Mesodermal cell (in vitro differentiated cells): ENCODE measurements at regions not wholly inside any gene's neighbourhood (a gene's known extent, or its start where the extent isn't known, plus 50 kb on each side); places are given as distances from the start of the nearest gene placed in this dataset.

Source experiments
- H3K27ac ChIP-seq: 2 replicates; pipeline ENCODE4 v1.7.0; 2013; ENCODE audit warnings: mild to moderate bottlenecking, low read depth, low read length, moderate library complexity; ENCODE audit not compliant: severe bottlenecking
- H3K36me3 ChIP-seq: 2 replicates; pipeline ENCODE4 v1.7.1; 2013; ENCODE audit warnings: mild to moderate bottlenecking, low read length, moderate library complexity; ENCODE audit not compliant: control insufficient read depth, insufficient read depth
- H3K4me1 ChIP-seq: one replicate; pipeline ENCODE4 v1.7.1; 2013; ENCODE audit warnings: mild to moderate bottlenecking, low read length; ENCODE audit not compliant: insufficient read depth, control insufficient read depth, poor library complexity, severe bottlenecking
- H3K4me3 ChIP-seq: 2 replicates; pipeline ENCODE4 v1.7.0; 2013; ENCODE audit warnings: low read length, control low read depth, mild to moderate bottlenecking; ENCODE audit not compliant: insufficient read depth, poor library complexity, severe bottlenecking; ENCODE audit errors: extremely low read depth
- H3K9me3 ChIP-seq: 2 replicates; pipeline ENCODE4 v1.7.1; 2013; ENCODE audit warnings: mild to moderate bottlenecking, low read length, moderate library complexity; ENCODE audit not compliant: control insufficient read depth
- WGBS, 2 experiments: methylation state at CpG; one replicate each; pipeline ENCODE4 v1.1.5; 2013; ENCODE audit warnings: missing lambda C conversion rate in 2 of 2; ENCODE audit not compliant: insufficient coverage in 2 of 2; 5-methylcytosine and 5-hydroxymethylcytosine counted together

- no peak overlapping the region for H3K27ac ChIP-seq
- H3K4me3 ChIP-seq = no peak overlapping the region
- no peaks in the 10 kb centered on the region for H3K4me1 ChIP-seq
- H3K36me3 ChIP-seq = no peaks in the 10 kb centered on the region
- no peaks in the 10 kb centered on the region for H3K9me3 ChIP-seq
- WGBS, 2 experiments = 100% methylated on average over 1 of the region's 3 CpGs; no CpG with 5 or more reads in 1 of the 2 experiments
Measured at GRCh38 chr20:41770427-41770826, 152.2 kb upstream of the CHD6 start.

GRCh38 chr20:41769592-41770018 lies 151.4 kb upstream of the CHD6 start:
- no peak overlapping the region for H3K4me3 ChIP-seq
- H3K9me3 ChIP-seq = no peaks in the 10 kb centered on the region
- no peaks in the 10 kb centered on the region for H3K4me1 ChIP-seq
- WGBS, 2 experiments = 41 to 45% methylated on average over 4 to 5 of the region's 5 CpGs
- H3K27ac ChIP-seq = no peak overlapping the region
- H3K36me3 ChIP-seq = no peaks in the 10 kb centered on the region

- no peaks in the 10 kb centered on the region for H3K36me3 ChIP-seq
- H3K27ac ChIP-seq = no peak overlapping the region
- no peaks in the 10 kb centered on the region for H3K4me1 ChIP-seq
- H3K4me3 ChIP-seq = no peak overlapping the region
- no peaks in the 10 kb centered on the region for H3K9me3 ChIP-seq
- 62 to 91% methylated on average over 2 to 4 of the region's 5 CpGs for WGBS, 2 experiments
Measured at GRCh38 chr20:41750137-41750536, 132.0 kb upstream of the CHD6 start.

GRCh38 chr20:41748756-41749582 lies 130.8 kb upstream of the CHD6 start:
- no peak overlapping the region for H3K27ac ChIP-seq
- H3K36me3 ChIP-seq = no peaks in the 10 kb centered on the region
- no peaks in the 10 kb centered on the region for H3K4me1 ChIP-seq
- no peak overlapping the region for H3K4me3 ChIP-seq
- WGBS, 2 experiments = 91% methylated on average over 6 to 7 of the region's 7 CpGs
- H3K9me3 ChIP-seq = no peaks in the 10 kb centered on the region

GRCh38 chr20:41748051-41748450 lies 129.9 kb upstream of the CHD6 start:
- H3K36me3 ChIP-seq = no peaks in the 10 kb centered on the region
- 71 to 80% methylated on average over 4 of the region's 4 CpGs for WGBS, 2 experiments
- no peaks in the 10 kb centered on the region for H3K4me1 ChIP-seq
- no peak overlapping the region for H3K4me3 ChIP-seq
- H3K9me3 ChIP-seq = no peaks in the 10 kb centered on the region
- no peak overlapping the region for H3K27ac ChIP-seq

- no peaks in the 10 kb centered on the region for H3K4me1 ChIP-seq
- no peak overlapping the region for H3K4me3 ChIP-seq
- H3K9me3 ChIP-seq = no peaks in the 10 kb centered on the region
- H3K27ac ChIP-seq = no peak overlapping the region
- H3K36me3 ChIP-seq = no peaks in the 10 kb centered on the region
Measured at GRCh38 chr20:41747226-41747625, 129.0 kb upstream of the CHD6 start.

GRCh38 chr20:41746635-41747034 lies 128.5 kb upstream of the CHD6 start:
- H3K27ac ChIP-seq = no peak overlapping the region
- 67 to 100% methylated on average over 1 of the region's 1 CpG for WGBS, 2 experiments
- no peaks in the 10 kb centered on the region for H3K9me3 ChIP-seq
- no peaks in the 10 kb centered on the region for H3K36me3 ChIP-seq
- no peak overlapping the region for H3K4me3 ChIP-seq
- no peaks in the 10 kb centered on the region for H3K4me1 ChIP-seq

GRCh38 chr20:41738604-41739206 lies 120.5 kb upstream of the CHD6 start:
- 7% methylated on average over 4 to 5 of the region's 6 CpGs for WGBS, 2 experiments
- H3K4me3 ChIP-seq = no peak overlapping the region
- H3K27ac ChIP-seq = no peak overlapping the region
- H3K4me1 ChIP-seq = no peaks in the 10 kb centered on the region
- H3K36me3 ChIP-seq = no peaks in the 10 kb centered on the region
- no peaks in the 10 kb centered on the region for H3K9me3 ChIP-seq

- Histone ChIP-seq H3K9me3 (no peaks in the 10 kb centered on the region), H3K36me3 (no peaks in the 10 kb centered on the region), H3K4me1 (no peaks in the 10 kb centered on the region), H3K4me3 (no peak overlapping the region), H3K27ac (no peak overlapping the region)
- WGBS, 2 experiments = 80 to 100% methylated on average over 1 of the region's 3 CpGs
Measured at GRCh38 chr20:41735949-41736348, 117.8 kb upstream of the CHD6 start.

- H3K4me3 ChIP-seq = no peak overlapping the region
- H3K4me1 ChIP-seq = no peaks in the 10 kb centered on the region
- 54% methylated on average over 5 of the region's 5 CpGs for WGBS, 2 experiments
Measured at GRCh38 chr20:41734506-41734945, 116.3 kb upstream of the CHD6 start.

GRCh38 chr20:41733151-41733550 lies 115.0 kb upstream of the CHD6 start:
- WGBS, 2 experiments = 83 to 88% methylated on average over 4 of the region's 5 CpGs
- no peak overlapping the region for H3K27ac ChIP-seq
- no peaks in the 10 kb centered on the region for H3K4me1 ChIP-seq
- H3K4me3 ChIP-seq = no peak overlapping the region
- no peaks in the 10 kb centered on the region for H3K36me3 ChIP-seq
- H3K9me3 ChIP-seq = no peaks in the 10 kb centered on the region

More at GRCh38 chr20:41734506-41734945, 116.3 kb upstream of the CHD6 start:
- no peak overlapping the region for H3K27ac ChIP-seq
- no peaks in the 10 kb centered on the region for H3K9me3 ChIP-seq
- no peaks in the 10 kb centered on the region for H3K36me3 ChIP-seq
